ENCODE measurements at regions not wholly inside any gene's neighbourhood (a gene's known extent, or its start where the extent isn't known, plus 50 kb on each side); places are given as distances from the start of the nearest gene placed in this dataset.
A peak's percentile ranks its signal among the peaks of the same experiment; 100 is the strongest.

DNA sequence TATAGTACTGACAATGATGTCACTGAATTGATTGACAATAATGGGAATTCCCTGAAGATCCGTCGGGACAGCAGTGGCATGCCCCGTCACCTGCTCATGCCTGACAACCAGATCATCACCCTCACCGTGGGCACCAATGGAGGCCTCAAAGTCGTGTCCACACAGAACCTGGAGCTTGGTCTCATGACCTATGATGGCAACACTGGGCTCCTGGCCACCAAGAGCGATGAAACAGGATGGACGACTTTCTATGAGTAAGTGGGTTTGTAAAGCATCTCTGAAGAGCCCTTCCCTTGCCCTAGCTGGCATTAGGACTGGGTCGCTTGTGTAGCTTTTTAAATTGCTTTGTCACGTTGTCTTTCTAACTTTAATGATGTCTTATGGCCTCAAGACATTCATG, 72.7 kb upstream of the WWC1 start:
- no peak for DNase-seq (ENCODE audit: extremely low read depth, low read depth)
- TF ChIP-seq, protein P1, sequence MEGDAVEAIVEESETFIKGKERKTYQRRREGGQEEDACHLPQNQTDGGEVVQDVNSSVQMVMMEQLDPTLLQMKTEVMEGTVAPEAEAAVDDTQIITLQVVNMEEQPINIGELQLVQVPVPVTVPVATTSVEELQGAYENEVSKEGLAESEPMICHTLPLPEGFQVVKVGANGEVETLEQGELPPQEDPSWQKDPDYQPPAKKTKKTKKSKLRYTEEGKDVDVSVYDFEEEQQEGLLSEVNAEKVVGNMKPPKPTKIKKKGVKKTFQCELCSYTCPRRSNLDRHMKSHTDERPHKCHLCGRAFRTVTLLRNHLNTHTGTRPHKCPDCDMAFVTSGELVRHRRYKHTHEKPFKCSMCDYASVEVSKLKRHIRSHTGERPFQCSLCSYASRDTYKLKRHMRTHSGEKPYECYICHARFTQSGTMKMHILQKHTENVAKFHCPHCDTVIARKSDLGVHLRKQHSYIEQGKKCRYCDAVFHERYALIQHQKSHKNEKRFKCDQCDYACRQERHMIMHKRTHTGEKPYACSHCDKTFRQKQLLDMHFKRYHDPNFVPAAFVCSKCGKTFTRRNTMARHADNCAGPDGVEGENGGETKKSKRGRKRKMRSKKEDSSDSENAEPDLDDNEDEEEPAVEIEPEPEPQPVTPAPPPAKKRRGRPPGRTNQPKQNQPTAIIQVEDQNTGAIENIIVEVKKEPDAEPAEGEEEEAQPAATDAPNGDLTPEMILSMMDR (IDR thresholded peaks at IDR 0.05; ENCODE audit: low read depth, low read length) = no peak

DNA sequence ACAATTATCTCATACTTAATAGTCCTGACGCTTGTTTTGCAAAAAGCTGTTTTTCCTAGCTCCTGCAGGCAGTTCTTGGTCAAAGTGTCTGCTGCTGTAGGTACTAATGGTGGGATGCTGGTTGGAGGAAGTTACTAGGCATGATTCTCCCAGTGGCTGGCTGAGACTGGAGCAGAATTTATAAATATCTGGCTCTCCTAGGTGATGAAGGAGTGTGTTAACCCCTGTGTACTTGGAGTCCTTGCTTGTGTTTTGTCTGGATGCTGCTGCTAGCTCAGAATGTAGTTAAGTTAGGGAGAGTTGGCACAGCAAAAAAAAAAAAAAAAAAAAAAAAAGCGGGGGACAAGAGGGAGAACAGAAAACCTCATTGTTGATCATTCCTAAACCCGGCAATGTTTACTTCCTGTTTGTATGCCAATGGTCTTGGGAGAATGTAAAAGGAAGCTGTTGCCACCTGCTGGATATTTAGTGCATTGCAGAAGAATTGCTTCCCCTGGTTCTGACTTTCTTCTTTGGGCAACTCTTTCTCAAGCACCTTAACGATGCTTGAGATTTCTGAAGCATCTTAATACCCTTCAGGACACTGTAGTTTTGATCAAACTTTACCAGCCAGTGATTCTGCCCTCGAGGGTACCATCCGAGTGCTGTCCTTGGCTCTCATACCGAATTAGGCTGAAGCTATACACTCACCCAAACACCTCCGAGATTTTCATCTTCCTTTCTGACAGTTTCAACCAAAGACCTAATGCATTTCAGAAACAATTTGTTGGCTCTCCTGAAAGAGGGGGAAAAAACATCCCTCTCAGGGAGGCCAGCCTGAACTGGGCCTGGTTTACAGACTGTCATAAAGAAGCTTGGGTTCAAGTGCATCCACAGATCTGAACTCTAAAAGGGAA, 71.7 kb upstream of the WWC1 start:
- TF ChIP-seq, protein P1 (IDR thresholded peaks at IDR 0.05; ENCODE audit: low read depth, low read length) = peak; percentile 86
- peak; percentile 49 for DNase-seq (ENCODE audit: extremely low read depth, low read depth)

DNA sequence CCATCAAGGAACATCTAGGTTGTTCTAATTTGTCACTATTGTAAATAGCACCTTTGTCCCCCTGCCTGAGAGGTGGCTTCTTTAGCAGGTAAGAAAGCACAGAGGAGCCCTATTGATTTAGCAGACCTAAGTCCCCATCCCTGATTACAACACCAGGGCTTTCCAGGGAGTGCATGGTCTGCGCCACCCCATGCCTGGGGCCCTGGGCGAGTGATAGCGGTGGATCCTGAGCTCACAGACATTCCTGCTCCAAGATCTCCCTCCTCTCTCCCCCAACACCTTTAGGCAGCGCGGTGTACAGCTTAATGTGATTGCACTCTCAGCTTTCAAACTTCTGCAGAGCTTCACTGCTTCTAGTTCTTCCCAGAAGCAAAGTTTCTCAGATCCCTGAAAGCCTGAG, 67.4 kb upstream of the WWC1 start:
- no peak for DNase-seq (ENCODE audit: extremely low read depth, low read depth)
- TF ChIP-seq, protein P1 (IDR thresholded peaks at IDR 0.05; ENCODE audit: low read depth, low read length) = no peak

DNA sequence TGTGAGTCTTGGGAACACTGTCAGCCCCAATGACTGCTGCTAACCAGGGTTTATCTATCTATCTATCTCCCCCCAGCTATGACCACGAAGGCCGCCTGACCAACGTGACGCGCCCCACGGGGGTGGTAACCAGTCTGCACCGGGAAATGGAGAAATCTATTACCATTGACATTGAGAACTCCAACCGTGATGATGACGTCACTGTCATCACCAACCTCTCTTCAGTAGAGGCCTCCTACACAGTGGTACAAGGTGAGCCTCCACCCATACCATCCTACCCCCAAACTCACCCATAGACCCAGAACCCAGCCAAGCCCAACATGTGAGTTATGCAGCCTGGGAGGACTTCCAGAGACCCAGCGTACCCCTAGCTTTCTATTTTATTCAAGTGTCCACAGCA, 65.4 kb upstream of the WWC1 start:
- no peak for DNase-seq (ENCODE audit: extremely low read depth, low read depth)
- TF ChIP-seq, protein P1 (IDR thresholded peaks at IDR 0.05; ENCODE audit: low read depth, low read length) = no peak

DNA sequence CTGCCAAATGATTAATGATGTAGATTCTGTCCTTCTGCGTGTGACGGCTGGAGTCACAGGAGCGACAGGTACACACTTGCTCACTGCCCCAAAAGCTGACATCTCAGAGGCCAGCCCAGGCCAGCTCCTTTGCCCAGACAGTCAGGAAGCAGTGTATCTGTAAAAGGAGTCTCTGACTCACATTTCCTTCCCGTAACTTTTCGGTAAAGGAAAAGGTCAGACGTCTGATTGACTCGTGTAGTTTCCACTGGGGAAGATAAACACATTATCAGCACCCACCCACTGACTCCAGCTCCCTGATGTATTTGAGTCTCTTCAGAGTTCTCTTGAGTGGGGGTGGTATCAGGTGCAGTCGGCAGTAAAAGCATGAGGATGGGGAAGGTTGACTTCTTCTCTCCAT, 64.4 kb upstream of the WWC1 start:
- DNase-seq (ENCODE audit: extremely low read depth, low read depth) = no peak
- TF ChIP-seq, protein P1 (IDR thresholded peaks at IDR 0.05; ENCODE audit: low read depth, low read length) = no peak

DNA sequence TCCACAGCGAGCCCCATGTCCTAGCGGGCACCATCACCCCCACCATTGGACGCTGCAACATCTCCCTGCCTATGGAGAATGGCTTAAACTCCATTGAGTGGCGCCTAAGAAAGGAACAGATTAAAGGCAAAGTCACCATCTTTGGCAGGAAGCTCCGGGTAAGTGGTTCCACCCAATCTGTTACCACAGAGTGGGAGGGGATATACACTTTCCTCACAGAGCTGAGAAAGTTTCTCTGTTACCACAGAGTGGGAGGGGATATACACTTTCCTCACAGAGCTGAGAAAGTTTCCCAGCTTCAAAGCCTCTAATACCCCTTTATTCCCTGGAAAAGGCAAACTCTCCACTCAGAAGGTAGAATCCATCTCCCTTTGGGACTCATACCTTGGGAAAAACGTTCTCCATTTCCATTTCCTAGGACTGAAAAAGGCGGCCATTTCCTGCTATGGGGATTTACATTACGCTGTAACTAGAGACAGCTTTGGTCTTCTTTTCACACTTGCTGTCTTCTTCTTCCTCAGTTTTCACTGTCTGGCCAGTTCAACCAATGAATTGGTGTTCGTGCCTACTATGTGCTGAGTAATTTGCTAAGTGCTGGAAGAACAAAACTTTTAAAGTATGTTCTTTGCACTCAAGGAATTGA, 63.4 kb upstream of the WWC1 start:
- TF ChIP-seq, protein P1 (IDR thresholded peaks at IDR 0.05; ENCODE audit: low read depth, low read length) = no peak
- no peak for DNase-seq (ENCODE audit: extremely low read depth, low read depth)

DNA sequence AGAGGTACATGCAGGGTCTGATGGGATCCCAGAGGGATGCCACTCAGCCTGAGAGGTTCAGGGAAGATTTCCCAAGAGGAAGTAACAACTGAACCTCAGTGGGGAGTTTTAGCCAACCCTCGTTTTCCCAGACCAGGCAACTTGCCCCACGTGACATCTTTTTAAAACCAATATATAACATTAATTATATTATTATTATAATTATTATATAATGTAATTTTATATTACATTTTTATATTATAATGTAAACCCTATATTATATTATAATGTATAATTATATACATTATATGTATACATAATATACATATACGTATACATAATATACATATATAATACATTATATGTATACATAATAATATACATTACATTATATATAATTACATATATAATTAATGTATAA, 62.8 kb upstream of the WWC1 start:
- no peak for DNase-seq (ENCODE audit: extremely low read depth, low read depth)
- TF ChIP-seq, protein P1 (IDR thresholded peaks at IDR 0.05; ENCODE audit: low read depth, low read length) = no peak
